ENCODE measurements at regions not wholly inside any gene's neighbourhood (a gene's known extent, or its start where the extent isn't known, plus 50 kb on each side); places are given as distances from the start of the nearest gene placed in this dataset.
"Not testable (repeated sequence)": the region's sequence is repeated elsewhere in the genome, so short reads cannot be mapped to it uniquely, and the experiment has no call there.

- no peak for TF ChIP-seq CTCF (conservative IDR thresholded peaks at IDR 0.05; ENCODE audit: low read depth, low read length)
- no peak overlapping the region for H3K4me3 ChIP-seq (ENCODE audit: low read depth, low read length)
- DNase-seq (ENCODE audit: low read depth), result no peak
These were observed 225.8 kb downstream of the RND3 start for GRCh38 chr2:150261691-150262090.

DNA sequence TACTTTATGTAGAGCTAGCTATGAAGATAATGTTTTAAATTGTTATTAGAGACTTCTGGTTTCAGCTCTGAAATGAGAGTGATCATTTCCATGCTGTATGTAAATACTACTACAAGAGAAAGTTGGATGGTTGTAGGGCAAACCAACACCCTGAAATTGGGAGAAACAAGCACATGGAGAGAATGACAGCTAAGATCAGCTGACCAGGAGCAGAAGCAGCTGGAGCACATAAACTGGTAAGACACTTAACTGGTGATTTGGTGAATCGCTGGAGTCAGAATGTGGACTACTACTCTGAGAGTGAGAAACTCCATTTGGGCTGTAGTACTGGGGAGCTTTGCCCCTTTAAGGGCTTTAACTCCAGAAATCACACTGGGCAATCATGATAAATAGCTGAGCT, 226.8 kb downstream of the RND3 start:
- no peak overlapping the region for H3K4me3 ChIP-seq (ENCODE audit: low read depth, low read length)
- DNase-seq (ENCODE audit: low read depth), result no peak
- TF ChIP-seq CTCF (conservative IDR thresholded peaks at IDR 0.05; ENCODE audit: low read depth, low read length), result no peak

- H3K4me3 ChIP-seq (ENCODE audit: low read depth, low read length), result no peak overlapping the region
- no peak for DNase-seq (ENCODE audit: low read depth)
- TF ChIP-seq CTCF (conservative IDR thresholded peaks at IDR 0.05; ENCODE audit: low read depth, low read length), result no peak
These were observed 227.7 kb downstream of the RND3 start for GRCh38 chr2:150259746-150260145.

DNA sequence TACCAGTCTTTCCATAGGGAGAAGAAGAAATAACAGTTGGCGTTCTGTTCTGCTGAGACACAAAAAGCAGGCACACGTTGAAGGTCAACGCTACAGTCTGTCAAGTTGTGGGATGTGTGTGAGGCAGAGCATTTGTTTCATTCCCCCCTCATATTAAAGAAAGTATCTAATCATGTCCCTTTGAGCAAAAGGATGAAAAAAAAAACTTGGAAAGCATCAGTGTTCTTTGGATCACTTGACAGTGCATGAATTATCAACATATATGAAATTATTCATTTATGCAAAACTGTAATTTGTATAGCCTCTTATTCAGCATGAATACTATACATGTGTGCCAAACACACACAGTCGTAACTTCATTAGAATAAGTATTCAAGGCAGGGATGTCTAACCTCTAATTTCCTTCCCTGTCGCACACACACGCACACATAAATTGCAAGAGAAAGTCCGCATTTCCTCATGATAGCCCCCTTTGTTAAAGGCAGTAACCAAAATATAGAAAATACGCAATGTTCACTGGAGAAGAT, 228.6 kb downstream of the RND3 start:
- no peak overlapping the region for H3K4me3 ChIP-seq (ENCODE audit: low read depth, low read length)
- TF ChIP-seq CTCF (conservative IDR thresholded peaks at IDR 0.05; ENCODE audit: low read depth, low read length), result no peak
- no peak for DNase-seq (ENCODE audit: low read depth)

- H3K4me3 ChIP-seq (ENCODE audit: low read depth, low read length), result no peak overlapping the region
- no peak for TF ChIP-seq CTCF (conservative IDR thresholded peaks at IDR 0.05; ENCODE audit: low read depth, low read length)
- DNase-seq (ENCODE audit: low read depth), result no peak
These were observed 230.7 kb downstream of the RND3 start for GRCh38 chr2:150256736-150257135.

DNA sequence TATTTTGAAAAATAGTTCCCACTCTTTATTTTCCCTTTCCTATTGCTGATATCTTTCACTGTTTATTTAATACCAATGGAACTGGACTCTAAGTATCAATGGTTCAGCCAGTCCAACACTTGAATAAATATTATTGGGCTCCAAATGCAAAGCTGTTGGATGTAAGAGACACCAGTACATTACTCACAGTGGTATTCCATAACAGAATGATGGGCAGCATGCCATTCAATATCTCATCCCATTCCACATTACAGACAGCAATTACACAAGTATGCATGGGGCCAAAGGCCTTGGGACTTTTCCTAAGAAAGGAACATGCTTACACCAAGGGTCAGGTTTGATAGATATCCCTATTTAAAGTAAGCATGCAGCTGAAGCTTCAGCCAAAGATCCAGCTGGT, 231.9 kb downstream of the RND3 start:
- H3K4me3 ChIP-seq (ENCODE audit: low read depth, low read length), result no peak overlapping the region
- TF ChIP-seq CTCF (conservative IDR thresholded peaks at IDR 0.05; ENCODE audit: low read depth, low read length), result no peak
- DNase-seq (ENCODE audit: low read depth), result peak; percentile 59

DNA sequence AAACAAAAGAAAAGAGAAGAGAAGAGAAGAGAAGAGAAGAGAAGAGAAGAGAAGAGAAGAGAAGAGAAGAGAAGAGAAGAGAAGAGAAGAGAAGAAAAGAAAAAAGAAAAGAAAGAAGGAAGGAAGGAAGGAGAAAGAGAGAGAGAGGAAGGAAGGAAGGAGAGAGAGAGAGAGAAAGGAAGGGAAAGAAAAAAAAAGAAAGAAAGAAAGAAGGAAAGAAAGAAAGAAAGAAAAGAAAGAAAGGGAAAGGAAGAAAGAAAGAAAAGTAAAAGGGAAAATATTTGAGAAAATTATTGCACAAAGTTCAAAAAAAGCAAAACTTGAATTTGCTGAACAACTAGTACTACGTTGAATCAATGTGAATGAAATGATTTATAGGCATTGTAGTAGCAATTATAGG, 237.7 kb downstream of the RND3 start:
- H3K4me3 ChIP-seq (ENCODE audit: low read depth, low read length); DNase-seq (ENCODE audit: low read depth): not testable (repeated sequence)

DNA sequence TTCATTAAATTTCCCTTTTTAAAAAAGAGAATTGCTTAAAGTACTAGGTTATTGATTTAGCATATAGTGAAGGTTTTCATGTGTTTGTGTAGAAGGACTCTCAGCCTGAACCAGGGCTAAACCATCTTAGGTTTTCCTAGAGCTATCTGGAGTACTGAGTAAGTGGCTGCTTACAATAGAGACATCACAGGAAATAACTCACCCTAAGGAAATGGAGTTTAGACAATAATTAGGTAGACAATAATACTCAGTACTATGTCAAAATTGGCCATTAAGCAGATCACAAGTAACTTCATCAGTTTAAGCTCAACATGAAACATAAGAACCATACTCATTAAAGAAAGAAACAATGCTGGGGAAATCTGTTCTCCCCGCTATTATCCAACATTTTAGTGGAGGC, 240.0 kb downstream of the RND3 start:
- TF ChIP-seq CTCF (conservative IDR thresholded peaks at IDR 0.05; ENCODE audit: low read depth, low read length), result no peak
- DNase-seq (ENCODE audit: low read depth), result no peak
- H3K4me3 ChIP-seq (ENCODE audit: low read depth, low read length), result no peak overlapping the region
